ENCODE measurements at regions not wholly inside any gene's neighbourhood (a gene's known extent, or its start where the extent isn't known, plus 50 kb on each side); places are given as distances from the start of the nearest gene placed in this dataset.

GRCh38 chr6:163916315-163917081, 502.0 kb downstream of the QKI start:
- no peak for DNase-seq (ENCODE audit: low spot score)

- DNase-seq (ENCODE audit: low spot score), result no peak
Measured at GRCh38 chr6:163915131-163915530, 500.6 kb downstream of the QKI start.

GRCh38 chr6:163913045-163913444, 498.5 kb downstream of the QKI start:
- no peak for DNase-seq (ENCODE audit: low spot score)

- DNase-seq (ENCODE audit: low spot score), result no peak
Measured at GRCh38 chr6:163906006-163906710, 491.6 kb downstream of the QKI start.

- no peak for DNase-seq (ENCODE audit: low spot score)
Measured at GRCh38 chr6:163904186-163904585, 489.7 kb downstream of the QKI start.

GRCh38 chr6:163903541-163903940, 489.0 kb downstream of the QKI start:
- no peak for DNase-seq (ENCODE audit: low spot score)

GRCh38 chr6:163902993-163903392, 488.5 kb downstream of the QKI start:
- no peak for DNase-seq (ENCODE audit: low spot score)

- DNase-seq (ENCODE audit: low spot score), result no peak
Measured at GRCh38 chr6:163901681-163902080, 487.2 kb downstream of the QKI start.

GRCh38 chr6:163900570-163900969, 486.1 kb downstream of the QKI start:
- no peak for DNase-seq (ENCODE audit: low spot score)

- no peak for DNase-seq (ENCODE audit: low spot score)
Measured at GRCh38 chr6:163897669-163898068, 483.2 kb downstream of the QKI start.

GRCh38 chr6:163897030-163897429, 482.5 kb downstream of the QKI start:
- no peak for DNase-seq (ENCODE audit: low spot score)

- DNase-seq (ENCODE audit: low spot score), result no peak
Measured at GRCh38 chr6:163895162-163895561, 480.6 kb downstream of the QKI start.

GRCh38 chr6:163893609-163894189, 479.2 kb downstream of the QKI start:
- DNase-seq (ENCODE audit: low spot score), result no peak

- DNase-seq (ENCODE audit: low spot score), result no peak
Measured at GRCh38 chr6:163892824-163893561, 478.5 kb downstream of the QKI start.

- no peak for DNase-seq (ENCODE audit: low spot score)
Measured at GRCh38 chr6:163889904-163890514, 475.5 kb downstream of the QKI start.

GRCh38 chr6:163888030-163888819, 473.7 kb downstream of the QKI start:
- no peak for DNase-seq (ENCODE audit: low spot score)

- no peak for DNase-seq (ENCODE audit: low spot score)
Measured at GRCh38 chr6:163886428-163886827, 471.9 kb downstream of the QKI start.

- no peak for DNase-seq (ENCODE audit: low spot score)
Measured at GRCh38 chr6:163883984-163884383, 469.5 kb downstream of the QKI start.

- DNase-seq (ENCODE audit: low spot score), result no peak
Measured at GRCh38 chr6:163878698-163879097, 464.2 kb downstream of the QKI start.

- no peak for DNase-seq (ENCODE audit: low spot score)
Measured at GRCh38 chr6:163877877-163878639, 463.5 kb downstream of the QKI start.

GRCh38 chr6:163876391-163876790, 461.9 kb downstream of the QKI start:
- no peak for DNase-seq (ENCODE audit: low spot score)
